Islet precursor cell (in vitro differentiated cells): ENCODE measurements at regions not wholly inside any gene's neighbourhood (a gene's known extent, or its start where the extent isn't known, plus 50 kb on each side); places are given as distances from the start of the nearest gene placed in this dataset.
"Not testable (repeated sequence)": the region's sequence is repeated elsewhere in the genome, so short reads cannot be mapped to it uniquely, and the experiment has no call there.

Experiments
- DNase-seq: peaks from one replicate; pipeline ENCODE4 v3.0.0-alpha.2; 2018

DNA sequence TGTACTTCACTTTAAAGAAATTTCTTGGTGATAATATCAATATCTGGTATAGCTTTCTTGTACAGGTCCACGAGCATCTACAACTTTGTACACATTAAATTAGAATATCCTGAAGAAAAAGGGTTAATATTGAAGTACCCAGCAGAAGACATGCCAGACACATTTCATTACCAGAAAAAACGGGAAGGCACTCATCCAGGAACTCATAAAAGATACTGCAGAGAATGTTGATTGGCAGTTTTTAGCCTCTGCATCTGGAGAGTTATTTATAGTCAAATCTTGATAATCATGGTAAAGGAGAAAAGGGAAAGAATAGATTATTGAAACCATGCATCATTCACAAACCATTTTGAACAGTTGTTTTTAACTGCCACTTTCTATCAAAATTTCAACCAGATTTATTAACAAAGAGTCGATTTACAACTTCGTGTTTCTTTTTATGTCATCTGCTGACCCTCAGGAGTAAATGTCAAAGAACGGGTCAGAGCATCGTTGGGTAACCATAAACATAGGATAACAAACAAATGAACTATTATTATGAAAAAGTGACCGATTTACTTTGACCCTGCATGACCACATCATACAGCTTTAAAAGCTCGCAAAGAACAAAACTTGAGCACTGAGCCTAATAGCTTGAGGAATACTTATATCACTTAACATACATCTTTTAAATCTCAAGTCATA, 229.2 kb upstream of the SGK1 start:
- no peak for DNase-seq

DNA sequence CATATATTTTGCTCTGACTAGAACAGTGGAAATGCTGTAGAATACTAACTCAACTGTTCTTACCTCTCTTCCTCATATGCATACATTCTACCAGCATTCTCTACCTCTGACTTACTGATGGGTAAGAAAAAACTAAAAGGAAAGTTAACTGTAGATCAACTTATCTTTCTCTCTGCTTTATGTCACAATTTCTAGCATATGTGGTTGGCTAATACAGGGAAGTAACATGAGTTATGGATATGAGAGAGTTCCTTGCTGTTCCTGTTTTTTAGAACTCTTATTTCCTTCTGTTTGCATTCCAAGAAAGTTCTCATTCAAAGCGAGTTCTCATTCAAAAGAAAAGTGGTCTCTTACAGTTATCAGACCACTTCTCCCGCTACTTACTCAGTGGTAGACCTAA, 226.8 kb upstream of the SGK1 start:
- no peak for DNase-seq

DNA sequence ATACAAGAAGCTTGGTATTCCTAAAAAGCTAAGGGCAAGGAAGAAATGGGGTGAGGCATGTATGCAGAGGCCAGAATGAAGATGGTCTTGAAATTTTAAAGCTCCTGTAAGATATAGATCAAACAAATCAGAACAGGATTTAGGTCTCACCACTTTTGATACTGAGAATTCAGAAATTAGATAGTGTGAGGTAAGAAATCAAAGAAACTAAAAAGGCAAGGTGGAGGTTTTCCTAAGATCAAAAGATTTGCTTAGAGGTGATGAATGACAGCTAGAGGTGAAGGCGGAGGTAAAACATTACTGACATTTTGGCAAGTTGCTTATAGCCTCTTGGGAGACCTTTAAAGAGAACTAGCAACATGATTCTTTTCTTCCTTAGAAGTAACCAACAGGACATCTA, 225.2 kb upstream of the SGK1 start:
- no peak for DNase-seq

DNA sequence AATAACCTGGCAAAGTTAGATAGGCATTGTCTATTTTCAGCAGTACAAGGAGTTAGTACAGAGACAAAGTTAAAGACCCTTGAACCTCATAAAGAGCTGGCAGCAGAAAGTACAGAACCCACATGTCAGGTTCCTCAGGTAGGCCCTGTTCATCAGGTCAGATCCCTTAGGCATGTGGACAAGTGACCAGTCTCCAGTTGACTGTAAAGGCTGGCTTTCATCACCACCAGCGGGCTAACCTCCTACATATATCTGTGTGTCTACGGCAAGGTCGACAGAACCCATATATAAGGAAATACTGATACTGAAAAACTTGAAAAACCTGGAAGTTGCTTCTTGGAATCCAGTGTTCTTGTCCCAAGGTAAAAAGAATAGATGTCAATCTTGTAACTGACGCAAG, 223.1 kb upstream of the SGK1 start:
- no peak for DNase-seq

DNA sequence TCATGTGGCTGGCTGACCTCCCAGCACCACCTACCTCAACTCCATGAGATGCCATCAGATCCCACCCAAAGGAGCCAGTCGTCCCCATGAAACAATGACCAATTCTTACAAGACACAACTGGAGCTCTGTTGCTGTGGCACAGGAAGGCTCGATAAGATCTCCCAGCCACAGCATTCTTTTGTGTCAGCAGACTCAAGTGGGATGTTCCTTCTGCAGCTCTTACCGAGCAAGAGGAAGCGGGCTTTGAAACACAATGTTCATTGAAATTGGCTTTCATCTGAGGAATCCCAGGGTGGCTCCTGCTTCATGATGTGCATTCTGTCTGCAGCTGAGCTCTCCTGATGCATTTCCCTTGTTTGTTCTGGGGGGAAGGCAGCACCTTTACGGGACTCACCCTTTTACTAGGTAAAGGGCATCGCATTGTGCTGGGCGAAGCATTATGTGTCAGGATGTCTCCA, 222.0 kb upstream of the SGK1 start:
- peak; percentile 94 for DNase-seq

DNA sequence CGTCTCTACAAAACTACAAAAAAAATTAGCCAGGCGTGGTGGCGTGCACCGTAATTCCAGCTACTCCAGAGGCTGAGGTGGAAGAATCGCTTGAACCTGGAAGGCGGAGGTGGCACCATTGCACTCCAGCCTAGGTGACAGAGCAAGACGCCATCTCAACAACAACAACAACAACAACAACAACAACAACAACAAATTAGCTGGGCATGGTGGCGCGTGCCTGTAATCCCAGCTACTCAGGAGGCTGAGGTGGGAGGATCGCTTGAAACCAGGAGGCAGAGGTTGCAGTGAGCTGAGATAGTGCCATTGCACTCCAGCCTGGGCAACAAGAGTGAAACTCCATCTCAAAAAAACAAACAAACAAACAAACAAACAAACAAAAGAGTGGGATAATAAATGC, 219.9 kb upstream of the SGK1 start:
- not testable (repeated sequence) for DNase-seq

DNA sequence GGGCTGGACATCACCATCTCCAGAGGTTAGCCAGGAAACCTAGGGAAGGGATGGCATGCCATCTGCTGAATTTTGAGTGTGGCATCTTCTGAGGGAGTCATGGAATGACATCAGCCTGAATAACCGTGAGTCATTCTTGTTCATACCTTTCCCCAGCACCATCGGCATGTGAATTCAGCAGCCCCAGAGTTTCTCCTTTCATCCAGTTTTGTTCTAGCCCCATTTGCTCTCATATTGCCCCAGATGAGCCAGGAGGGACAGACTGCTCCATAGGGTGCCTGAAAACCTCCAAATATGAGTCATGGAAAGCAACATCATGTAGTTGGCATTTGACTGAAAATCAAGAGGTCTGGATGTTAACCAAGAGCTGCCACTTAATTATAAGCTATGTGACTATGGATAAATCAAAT, 219.2 kb upstream of the SGK1 start:
- DNase-seq, result peak; percentile 86

DNA sequence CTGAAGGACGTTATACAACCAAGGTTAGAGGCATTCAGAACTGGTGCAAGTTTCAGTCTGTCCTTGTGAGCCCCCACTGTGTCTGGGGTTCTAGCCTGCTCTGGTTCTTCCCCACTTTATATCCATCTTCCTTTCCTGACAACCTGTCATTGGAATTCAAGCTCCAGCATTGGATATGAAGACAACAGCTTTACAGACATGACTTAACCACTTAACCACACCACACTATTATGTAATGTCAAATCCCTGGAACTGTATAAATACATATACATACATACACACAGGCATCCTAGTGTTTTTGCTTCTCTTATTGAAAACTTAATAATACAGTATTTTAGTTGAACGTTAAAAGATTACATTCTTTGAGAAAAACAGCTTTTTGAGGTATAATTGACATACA, 217.9 kb upstream of the SGK1 start:
- no peak for DNase-seq

DNA sequence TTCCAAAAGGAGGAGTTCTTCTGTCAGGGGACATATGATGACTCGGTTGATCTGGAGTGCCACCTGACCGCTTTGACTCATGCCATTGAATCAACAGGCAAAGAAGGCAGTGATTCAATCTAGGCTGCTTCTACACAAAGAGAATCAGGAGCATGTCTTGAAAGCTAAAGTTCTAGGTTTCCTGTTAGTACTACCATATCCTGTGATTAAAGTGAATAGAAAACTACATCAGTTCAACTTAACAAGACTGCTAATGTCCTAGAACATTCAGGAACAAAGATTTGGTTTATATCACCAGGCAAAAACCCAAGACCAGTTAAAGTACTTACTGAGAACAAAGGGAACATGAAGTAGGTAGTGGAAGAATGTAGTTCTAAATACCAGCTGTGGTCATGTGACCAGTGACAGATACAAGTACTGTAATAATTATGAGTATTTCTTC, 216.8 kb upstream of the SGK1 start:
- no peak for DNase-seq

DNA sequence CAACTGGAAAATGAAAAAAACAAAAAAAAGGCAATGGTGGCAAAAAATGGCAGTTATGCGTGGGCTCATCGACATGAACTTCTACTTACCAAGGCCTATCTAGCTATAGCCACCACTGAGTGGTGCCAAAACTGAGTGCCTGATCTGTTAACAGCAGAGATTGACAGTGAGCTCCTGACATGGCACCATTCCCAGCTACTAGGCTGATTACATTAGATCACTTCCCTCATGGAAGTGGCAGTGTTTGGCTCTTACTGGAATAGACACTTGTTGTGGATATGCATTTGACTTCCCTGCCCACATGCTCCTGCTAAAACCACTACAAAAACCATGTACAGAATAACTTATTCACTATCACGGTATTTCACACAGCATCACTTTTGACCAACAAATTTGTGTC, 216.1 kb upstream of the SGK1 start:
- no peak for DNase-seq

DNA sequence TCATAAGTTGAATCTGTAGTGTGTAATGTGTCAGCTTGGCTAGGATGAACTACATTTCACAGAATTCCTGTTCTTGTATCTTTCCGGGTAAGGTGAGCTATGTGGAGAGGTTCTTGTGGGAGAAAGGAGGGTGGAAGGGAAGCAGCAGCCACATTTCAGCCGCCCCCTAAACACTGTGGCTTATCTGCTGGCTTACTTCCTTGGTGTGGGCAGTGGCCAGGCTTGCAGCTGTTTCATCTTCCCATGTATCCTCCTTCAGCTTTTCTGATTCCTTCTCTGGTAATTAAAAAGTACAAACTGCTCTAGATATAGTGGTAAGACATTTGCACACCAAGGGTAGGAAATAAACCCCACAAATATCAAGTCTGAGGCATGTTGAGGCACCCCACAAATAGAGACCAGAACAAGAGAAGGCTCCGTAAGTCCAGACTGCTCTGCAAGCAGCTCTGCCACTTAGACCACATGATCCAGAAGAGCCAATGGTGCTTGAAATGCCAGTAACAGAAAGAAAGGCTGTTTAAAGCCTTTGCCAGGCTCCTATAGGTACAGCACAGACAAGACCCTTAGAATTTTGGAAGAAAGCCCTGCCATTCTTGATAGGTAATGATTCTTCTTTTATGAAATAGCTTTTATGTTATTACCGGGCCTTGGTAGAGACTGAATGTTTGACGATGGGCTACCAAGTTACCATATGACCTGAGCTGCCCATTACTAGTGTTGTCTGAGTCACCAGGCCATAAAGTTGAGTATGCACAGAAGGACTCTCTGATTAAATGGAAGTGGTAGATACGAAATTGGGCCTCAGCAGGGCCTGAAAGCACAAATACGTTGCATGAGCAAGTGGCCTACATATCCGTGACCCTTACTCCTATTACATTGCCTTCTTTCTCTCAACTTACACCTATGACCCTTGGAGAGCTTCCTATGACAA, 215.0 kb upstream of the SGK1 start:
- DNase-seq, result no peak

DNA sequence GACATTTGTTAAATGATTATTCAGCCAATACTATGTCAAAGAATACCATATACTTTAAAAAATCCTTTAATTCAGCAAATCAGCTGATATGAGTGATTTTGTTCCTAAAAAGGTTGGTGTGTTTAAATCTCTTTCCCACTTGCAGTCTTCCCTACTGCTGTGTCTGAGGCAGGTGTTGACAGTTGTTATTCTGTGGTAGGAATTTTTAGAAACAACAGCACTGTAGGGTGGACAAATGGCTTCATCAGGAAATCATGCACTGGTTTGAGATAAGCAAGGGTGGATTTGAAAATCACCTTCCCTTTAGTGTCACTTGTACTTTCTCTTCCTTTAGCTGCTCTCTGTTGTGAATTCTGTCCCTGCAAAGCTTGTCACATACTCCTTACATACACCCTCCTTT, 213.7 kb upstream of the SGK1 start:
- DNase-seq, result no peak

DNA sequence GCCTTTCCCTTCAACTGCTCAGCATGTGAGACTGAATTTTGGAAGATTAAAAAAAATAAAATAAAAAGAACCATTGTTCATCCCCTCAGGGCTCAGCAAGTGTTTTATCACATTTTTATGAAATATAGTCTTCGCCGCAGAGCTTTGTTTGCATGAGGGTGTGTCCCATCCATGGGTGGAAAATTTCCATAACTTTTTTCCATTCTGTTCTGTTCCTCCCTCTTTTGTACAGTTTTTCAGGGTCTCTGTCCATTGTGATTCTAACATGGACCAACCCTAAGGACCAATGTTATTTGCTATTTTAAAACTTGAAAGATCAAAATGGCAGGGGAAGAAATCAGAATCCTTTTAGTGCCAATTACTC, 213.3 kb upstream of the SGK1 start:
- no peak for DNase-seq

DNA sequence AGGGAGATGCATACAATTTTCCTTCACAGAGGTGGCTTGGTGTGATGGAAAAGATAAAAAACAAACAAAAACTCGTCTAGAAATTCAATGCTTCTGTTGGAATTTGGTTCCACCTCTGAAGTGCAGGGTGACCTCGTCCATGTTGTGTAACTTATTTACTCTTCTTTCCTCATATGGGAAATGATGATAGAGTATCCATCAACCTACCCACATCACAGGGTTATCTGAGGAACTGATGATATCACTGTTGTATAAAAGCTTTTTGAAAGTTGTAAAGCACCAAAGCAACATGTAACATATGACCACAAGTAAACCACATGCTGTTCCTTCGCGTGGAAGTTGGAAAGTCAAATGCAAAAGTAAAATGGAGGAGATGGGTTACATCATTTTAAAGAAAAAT, 212.0 kb upstream of the SGK1 start:
- no peak for DNase-seq

DNA sequence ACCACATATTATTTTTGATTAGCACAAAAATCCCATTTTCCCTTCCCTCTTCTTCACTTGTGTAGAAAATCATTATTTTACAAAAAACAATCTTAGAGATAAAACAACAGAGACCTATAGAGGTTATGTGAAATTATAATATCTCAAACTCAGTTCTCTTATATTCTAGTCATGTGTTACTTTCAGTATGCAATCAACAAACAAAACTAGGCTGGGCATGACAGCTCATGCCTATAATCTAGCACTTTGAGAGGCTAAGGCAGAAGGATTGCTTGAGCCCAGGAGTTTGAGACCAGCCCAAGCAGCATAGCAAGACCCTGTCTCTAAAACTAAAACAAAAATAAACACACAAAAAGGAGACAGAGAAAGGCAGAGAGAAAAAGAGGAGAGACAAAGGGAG, 211.4 kb upstream of the SGK1 start:
- DNase-seq, result no peak

DNA sequence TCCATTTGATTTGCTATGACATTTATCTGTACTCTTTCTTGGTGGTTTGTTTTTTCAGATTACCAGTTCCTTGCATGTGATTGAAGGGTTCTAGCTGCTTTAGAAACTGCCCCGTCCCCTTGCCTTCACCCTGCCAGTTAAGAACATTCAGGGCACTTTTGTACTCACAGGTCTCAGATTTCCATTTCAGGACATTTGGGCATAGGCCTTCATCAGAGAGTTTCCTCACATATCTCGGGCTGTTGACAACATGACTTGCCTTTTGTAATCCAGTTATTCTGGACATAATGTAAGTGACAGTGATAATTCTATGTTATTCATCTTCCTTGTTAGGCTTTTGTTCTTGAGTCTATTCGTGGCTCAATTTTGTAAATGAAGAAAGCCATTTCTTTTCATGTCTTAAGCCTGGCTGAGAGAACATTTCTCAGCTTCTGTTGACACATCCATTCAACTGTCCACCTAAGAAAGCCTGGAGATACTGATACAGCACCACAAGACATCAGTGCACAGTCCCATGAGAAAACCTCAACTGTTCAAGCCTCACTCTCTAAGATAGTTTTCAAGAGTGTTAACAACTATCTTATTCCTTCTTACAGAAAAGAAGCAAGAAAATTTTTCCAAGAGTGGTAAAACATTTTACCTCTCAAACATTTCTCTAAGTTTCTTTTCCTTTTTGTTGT, 209.3 kb upstream of the SGK1 start:
- DNase-seq, result no peak

DNA sequence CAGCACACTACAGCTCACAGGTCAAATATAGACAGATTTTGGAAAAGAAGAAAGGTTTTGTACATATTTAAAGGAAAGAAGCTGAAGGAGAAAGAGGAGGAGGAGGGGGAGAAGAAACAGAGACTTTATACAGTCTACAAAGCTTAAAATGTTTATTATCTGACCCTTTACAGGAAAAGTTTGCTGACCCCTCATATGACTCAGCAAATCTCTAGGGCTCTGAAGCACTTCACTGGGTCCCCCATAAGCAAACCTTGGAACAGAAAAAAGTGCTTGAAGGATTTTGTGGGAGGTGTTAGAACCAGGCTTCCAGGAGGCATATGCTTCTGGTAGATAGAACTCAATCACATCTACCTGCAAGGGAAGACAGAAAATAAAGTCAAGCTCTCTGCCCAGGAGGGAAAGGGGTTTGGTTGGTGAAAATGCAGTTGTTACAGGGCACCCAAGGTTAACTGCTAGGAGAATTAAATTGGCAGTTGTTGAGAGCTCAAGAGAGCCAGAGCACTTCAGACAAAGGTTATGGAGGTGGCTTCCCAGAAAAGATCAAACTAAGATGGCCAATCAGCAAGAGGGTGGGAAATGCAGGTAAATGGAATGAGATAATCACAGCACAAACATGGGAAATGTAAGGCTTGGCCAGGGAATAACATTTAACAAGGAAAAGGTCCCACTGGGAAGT, 207.4 kb upstream of the SGK1 start:
- no peak for DNase-seq

DNA sequence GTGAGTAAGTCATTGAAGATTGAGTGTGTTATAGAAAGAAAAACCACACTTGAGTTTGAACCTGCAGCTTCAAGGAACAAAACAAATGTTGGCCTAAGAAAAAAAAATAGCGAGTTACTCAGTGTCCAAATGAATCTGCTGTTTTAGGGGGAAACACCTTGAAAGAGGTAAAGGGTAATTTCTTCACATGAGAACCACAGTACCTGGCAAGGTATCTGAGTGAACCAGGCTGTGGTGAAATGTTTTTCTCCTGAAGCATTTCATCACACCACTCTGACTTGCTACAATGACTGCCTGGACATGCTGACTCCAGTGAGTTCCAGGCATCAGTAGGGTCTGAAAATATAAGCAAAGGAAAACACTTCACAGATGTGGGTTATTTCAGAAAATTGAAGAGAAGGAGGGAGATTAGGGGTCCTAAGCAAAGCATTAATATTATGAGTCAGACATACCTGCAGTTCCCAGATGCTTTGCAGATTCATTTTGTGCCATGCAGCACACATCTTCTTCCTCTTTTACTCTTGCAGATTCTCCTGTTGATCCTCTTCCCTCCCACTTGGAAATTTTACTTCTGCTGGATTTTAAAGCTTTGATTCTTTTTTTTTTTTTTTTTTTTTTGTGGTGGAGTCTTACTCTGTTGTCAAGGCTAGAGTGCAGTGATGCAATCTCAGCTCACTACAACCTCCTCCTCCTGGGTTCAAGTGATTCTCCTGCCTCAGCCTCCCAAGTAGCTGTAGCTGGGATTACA, 206.2 kb upstream of the SGK1 start:
- DNase-seq, result no peak

DNA sequence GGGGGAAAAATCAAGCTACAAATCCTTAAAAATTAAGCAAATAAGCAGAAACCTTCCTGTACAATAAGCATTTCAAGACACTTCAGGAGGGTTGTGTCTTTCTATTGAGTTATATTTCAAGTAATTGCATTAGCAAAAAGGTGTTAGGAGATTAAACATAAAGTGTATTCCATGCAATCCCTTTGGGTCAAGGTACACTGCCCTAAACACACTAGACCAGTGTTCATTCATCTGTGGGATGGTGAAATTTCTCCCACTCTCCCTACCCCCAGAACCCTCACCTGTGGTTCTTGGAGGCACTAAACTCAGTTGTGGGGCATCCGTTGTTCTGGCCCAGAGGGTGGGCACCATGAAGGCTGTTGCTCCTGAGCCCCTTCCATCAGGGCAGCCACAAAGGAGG, 205.1 kb upstream of the SGK1 start:
- DNase-seq, result no peak

DNA sequence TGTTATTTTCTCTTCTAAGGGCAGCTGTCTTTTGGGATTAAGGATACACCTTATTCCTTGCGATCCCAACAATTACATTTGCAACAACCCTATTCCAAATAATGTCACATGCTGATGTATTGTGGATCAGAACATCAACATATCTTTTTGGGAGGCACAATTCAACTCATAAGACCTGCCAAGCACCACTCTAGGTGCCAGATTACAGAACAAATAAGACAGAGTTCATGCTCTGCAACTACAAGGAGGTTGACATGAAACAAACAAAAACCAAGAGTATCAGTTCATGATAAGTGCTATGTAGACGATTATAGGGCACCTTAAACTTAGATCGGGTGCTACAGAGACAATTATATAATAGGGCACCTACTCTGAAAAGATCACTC, 203.2 kb upstream of the SGK1 start:
- no peak for DNase-seq

DNA sequence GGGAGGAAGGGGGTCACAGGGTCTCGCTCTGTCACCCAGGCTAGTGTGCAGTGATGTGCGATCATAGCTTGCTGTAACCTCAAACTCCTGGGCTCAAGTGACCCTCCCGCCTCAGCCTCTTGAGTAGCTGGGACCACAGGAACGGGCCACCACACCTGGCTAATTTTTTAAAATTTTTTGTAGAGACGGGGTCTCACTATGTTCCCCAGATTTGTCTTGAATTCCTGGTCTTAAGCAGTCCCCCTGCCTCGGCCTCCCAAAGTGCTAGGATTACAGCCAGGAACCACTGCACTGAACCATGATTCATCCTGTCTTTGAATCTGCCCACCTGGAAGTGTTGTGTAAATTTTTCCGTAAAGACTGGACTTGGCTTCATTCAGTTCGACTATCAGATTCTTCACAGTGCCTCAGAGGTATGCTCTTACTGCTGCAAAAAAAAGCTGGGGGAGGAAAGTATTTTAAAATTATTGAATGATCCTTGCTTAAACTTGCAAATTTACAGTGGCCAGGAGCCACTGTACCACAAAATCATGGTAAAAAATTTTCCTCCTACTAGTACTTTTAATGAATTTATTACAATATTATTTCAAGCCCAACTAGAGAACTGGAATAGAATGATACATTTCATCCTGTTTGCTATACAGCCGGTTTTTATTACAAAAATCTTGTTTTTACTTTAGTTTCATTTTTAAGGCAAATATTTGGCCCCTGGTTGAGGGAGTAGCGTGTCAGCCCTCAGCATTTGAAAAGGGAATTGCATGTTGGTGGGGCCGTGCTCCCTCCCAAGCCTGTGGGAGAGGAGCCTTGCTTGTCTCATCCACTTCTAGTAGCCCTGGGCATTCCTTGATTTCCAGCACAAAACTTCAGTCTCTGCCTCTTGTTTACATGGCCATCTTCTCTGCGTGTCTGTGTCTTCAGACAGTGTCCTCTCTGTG, 202.5 kb upstream of the SGK1 start:
- DNase-seq, result no peak
